ENCODE measurements at regions not wholly inside any gene's neighbourhood (a gene's known extent, or its start where the extent isn't known, plus 50 kb on each side); places are given as distances from the start of the nearest gene placed in this dataset.

- TF ChIP-seq CTCF (IDR thresholded peaks at IDR 0.05; ENCODE audit: low read depth, low read length, missing control alignments) = no peak
- in situ Hi-C loops (cut with HindIII; ENCODE audit: low sequenced_read_pairs) = no loop called here
- no peak for DNase-seq (ENCODE audit: low read depth)
- no peak overlapping the region for H3K4me3 ChIP-seq (ENCODE audit: low read depth, low read length)
Measured at GRCh38 chr5:143671674-143672569, 140.0 kb upstream of the HMHB1 start.

GRCh38 chr5:143671021-143671420 lies 140.9 kb upstream of the HMHB1 start:
- no peak overlapping the region for H3K4me3 ChIP-seq (ENCODE audit: low read depth, low read length)
- TF ChIP-seq CTCF (IDR thresholded peaks at IDR 0.05; ENCODE audit: low read depth, low read length, missing control alignments) = no peak
- in situ Hi-C loops (cut with HindIII; ENCODE audit: low sequenced_read_pairs) = no loop called here
- no peak for DNase-seq (ENCODE audit: low read depth)

GRCh38 chr5:143665866-143666265 lies 146.1 kb upstream of the HMHB1 start:
- TF ChIP-seq CTCF (IDR thresholded peaks at IDR 0.05; ENCODE audit: low read depth, low read length, missing control alignments) = no peak
- no peak for DNase-seq (ENCODE audit: low read depth)
- in situ Hi-C loops (cut with HindIII; ENCODE audit: low sequenced_read_pairs) = no loop called here
- no peak overlapping the region for H3K4me3 ChIP-seq (ENCODE audit: low read depth, low read length)

GRCh38 chr5:143664623-143665022 lies 147.3 kb upstream of the HMHB1 start:
- no peak overlapping the region for H3K4me3 ChIP-seq (ENCODE audit: low read depth, low read length)
- in situ Hi-C loops (cut with HindIII; ENCODE audit: low sequenced_read_pairs) = no loop called here
- no peak for TF ChIP-seq CTCF (IDR thresholded peaks at IDR 0.05; ENCODE audit: low read depth, low read length, missing control alignments)
- no peak for DNase-seq (ENCODE audit: low read depth)

GRCh38 chr5:143663872-143664271 lies 148.1 kb upstream of the HMHB1 start:
- TF ChIP-seq CTCF (IDR thresholded peaks at IDR 0.05; ENCODE audit: low read depth, low read length, missing control alignments) = no peak
- H3K4me3 ChIP-seq (ENCODE audit: low read depth, low read length) = no peak overlapping the region
- in situ Hi-C loops (cut with HindIII; ENCODE audit: low sequenced_read_pairs) = no loop called here
- DNase-seq (ENCODE audit: low read depth) = no peak

- no peak overlapping the region for H3K4me3 ChIP-seq (ENCODE audit: low read depth, low read length)
- in situ Hi-C loops (cut with HindIII; ENCODE audit: low sequenced_read_pairs) = no loop called here
- DNase-seq (ENCODE audit: low read depth) = no peak
- TF ChIP-seq CTCF (IDR thresholded peaks at IDR 0.05; ENCODE audit: low read depth, low read length, missing control alignments) = no peak
Measured at GRCh38 chr5:143662020-143662419, 149.9 kb upstream of the HMHB1 start.
